ENCODE measurements at regions not wholly inside any gene's neighbourhood (a gene's known extent, or its start where the extent isn't known, plus 50 kb on each side); places are given as distances from the start of the nearest gene placed in this dataset.

DNA sequence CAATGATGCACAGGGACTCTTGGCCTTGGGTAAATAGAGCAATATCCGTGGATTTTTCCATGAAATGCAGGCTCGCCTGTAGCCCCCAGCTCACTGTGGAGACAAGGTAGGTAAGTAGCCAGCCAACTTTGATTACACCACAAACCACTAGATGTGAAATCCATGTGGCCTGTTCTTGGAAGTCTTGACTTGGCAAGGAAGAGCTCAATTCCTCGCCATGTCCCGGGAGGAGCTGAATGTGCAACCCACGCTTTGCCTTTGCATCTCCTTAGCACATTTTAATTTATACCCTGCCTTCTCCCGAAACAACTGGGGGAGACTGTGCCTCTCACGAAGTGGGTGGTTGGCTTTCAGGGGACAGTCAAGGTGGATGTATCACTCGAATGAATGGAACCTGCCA, 347.7 kb upstream of the MKI67 start:
- Histone ChIP-seq H3K27ac (ENCODE audit: low read depth in 2 of 2, low read length in 1 of 2) (no peak overlapping the region), H4K20me1 (ENCODE audit: insufficient read depth) (no peaks in the 10 kb centered on the region), H2AFZ (ENCODE audit: low read depth) (no peak overlapping the region), H3K9ac (no peak overlapping the region), H3K9me3 (no peaks in the 10 kb centered on the region), H3F3A (replicated peaks; ENCODE audit: insufficient read depth) (no peaks in the 10 kb centered on the region), H3K4me3 (ENCODE audit: low read depth in 2 of 2, low read length in 1 of 2) (no peak overlapping the region), H3K79me2 (ENCODE audit: insufficient read depth) (no peaks in the 10 kb centered on the region), H3K36me3 (replicated peaks in 1 of 2; ENCODE audit: control insufficient read depth in 1 of 2, insufficient read depth in 2 of 2, low read length in 1 of 2) (no peaks in the 10 kb centered on the region), H3K9me2 (no peaks in the 10 kb centered on the region), H3K4me1 (ENCODE audit: control insufficient read depth in 1 of 2, insufficient read depth in 2 of 2, low read depth in 1 of 2, low read length in 1 of 2) (no peaks in the 10 kb centered on the region; a peak in 1 of 4 replicates), H3K4me2 (no peak overlapping the region), H3K27me3 (ENCODE audit: insufficient read depth) (no peaks in the 10 kb centered on the region)
- CTCF ChIA-PET: interaction anchor here (0.6 kb wide), 1 partner anchor 323 kb away, joined by 3 read pairs; no protein-coding TSS in a partner anchor
- POLR2A ChIA-PET: no interaction called here
- 20% methylated on average over 3 of the region's 8 CpGs for WGBS (ENCODE audit: low lambda C conversion rate)
- TF ChIP-seq GATA2 (CRISPR knock-in tag; IDR thresholded peaks at IDR 0.05): no peak
- no peak for TF ChIP-seq EZH2phosphoT487 (IDR thresholded peaks at IDR 0.05; ENCODE audit: borderline replicate concordance, low read depth)
- no peak for TF ChIP-seq FOSL2 (IDR thresholded peaks at IDR 0.05; ENCODE audit: borderline replicate concordance, low read depth)
- TF ChIP-seq FOXJ3 (CRISPR knock-in tag; IDR thresholded peaks at IDR 0.05): no peak
- no peak for TF ChIP-seq CTCF (IDR thresholded peaks at IDR 0.05)
- TF ChIP-seq REST (IDR thresholded peaks at IDR 0.05; ENCODE audit: low read depth, low read length): no peak
- no peak for TF ChIP-seq MEF2A (IDR thresholded peaks at IDR 0.05; ENCODE audit: borderline replicate concordance, low read depth)
- no peak for TF ChIP-seq USF1 (IDR thresholded peaks at IDR 0.05; ENCODE audit: borderline replicate concordance, low read depth)
- TF ChIP-seq, protein P1, sequence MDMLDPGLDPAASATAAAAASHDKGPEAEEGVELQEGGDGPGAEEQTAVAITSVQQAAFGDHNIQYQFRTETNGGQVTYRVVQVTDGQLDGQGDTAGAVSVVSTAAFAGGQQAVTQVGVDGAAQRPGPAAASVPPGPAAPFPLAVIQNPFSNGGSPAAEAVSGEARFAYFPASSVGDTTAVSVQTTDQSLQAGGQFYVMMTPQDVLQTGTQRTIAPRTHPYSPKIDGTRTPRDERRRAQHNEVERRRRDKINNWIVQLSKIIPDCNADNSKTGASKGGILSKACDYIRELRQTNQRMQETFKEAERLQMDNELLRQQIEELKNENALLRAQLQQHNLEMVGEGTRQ (IDR thresholded peaks at IDR 0.05; ENCODE audit: borderline replicate concordance, low read depth, low read length): no peak
- TF ChIP-seq, protein P2, sequence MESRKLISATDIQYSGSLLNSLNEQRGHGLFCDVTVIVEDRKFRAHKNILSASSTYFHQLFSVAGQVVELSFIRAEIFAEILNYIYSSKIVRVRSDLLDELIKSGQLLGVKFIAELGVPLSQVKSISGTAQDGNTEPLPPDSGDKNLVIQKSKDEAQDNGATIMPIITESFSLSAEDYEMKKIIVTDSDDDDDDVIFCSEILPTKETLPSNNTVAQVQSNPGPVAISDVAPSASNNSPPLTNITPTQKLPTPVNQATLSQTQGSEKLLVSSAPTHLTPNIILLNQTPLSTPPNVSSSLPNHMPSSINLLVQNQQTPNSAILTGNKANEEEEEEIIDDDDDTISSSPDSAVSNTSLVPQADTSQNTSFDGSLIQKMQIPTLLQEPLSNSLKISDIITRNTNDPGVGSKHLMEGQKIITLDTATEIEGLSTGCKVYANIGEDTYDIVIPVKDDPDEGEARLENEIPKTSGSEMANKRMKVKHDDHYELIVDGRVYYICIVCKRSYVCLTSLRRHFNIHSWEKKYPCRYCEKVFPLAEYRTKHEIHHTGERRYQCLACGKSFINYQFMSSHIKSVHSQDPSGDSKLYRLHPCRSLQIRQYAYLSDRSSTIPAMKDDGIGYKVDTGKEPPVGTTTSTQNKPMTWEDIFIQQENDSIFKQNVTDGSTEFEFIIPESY (IDR thresholded peaks at IDR 0.05; ENCODE audit: borderline replicate concordance, low read depth): no peak
- DNase-seq: no peak
